ENCODE measurements at regions not wholly inside any gene's neighbourhood (a gene's known extent, or its start where the extent isn't known, plus 50 kb on each side); places are given as distances from the start of the nearest gene placed in this dataset.

DNA sequence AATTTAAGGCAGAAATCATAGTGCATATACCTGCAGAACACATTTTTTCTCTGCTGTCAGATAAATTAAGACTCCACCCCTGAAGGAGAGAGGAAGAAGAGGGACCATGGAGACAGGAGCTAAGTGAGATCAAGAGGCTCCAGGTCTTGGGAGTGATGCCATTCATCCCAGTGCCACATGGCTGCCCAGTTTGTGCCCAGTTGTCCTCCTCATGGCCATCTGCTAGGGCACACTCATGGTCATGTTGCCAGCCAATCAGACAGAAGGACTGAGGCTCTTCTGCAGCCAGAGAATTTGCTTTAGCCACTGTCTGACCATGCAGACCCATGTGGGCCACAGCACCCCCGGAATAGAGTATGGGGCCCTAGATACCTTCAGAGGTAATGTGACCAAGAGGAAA is 270.5 kb upstream of the PROK2 start:
- Mint-ChIP-seq H3K9me3 (peaks cover 2% of the 10 kb centered on the region), H3K4me3 (no peak overlapping the region), H3K36me3 (ENCODE audit: low read depth) (peaks cover 2% of the 10 kb centered on the region), H3K27me3 (peaks cover 2% of the 10 kb centered on the region), H3K4me1 (ENCODE audit: low read depth) (peaks cover 9% of the 10 kb centered on the region), H3K27ac (no peak overlapping the region)
- DNase-seq, result no peak

DNA sequence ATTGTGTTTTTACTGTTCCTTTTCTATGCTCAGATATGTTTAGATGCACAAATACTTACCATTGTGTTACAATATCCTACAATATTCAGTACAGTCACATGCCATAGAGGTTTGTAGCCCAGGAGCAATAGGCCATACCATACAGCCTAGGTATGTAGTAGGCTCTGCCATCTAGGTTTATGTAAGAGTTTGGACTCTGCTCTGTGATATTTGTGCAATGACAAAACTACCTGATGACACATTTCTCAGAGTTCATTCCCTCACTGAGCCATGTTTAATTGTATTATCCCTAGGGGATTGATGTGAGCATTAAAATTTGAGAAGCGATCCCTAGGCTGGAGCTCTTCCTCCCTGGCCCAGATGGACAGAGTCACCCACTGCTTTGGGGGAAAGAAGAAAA is 270.0 kb upstream of the PROK2 start:
- no peaks in the 10 kb centered on the region for H3K9me3 Mint-ChIP-seq
- DNase-seq, result no peak
- no peaks in the 10 kb centered on the region for H3K36me3 Mint-ChIP-seq (ENCODE audit: low read depth)
- no peaks in the 10 kb centered on the region for H3K27me3 Mint-ChIP-seq
- peaks cover 4% of the 10 kb centered on the region for H3K4me1 Mint-ChIP-seq (ENCODE audit: low read depth)
- no peak overlapping the region for H3K4me3 Mint-ChIP-seq
- H3K27ac Mint-ChIP-seq, result no peak overlapping the region

DNA sequence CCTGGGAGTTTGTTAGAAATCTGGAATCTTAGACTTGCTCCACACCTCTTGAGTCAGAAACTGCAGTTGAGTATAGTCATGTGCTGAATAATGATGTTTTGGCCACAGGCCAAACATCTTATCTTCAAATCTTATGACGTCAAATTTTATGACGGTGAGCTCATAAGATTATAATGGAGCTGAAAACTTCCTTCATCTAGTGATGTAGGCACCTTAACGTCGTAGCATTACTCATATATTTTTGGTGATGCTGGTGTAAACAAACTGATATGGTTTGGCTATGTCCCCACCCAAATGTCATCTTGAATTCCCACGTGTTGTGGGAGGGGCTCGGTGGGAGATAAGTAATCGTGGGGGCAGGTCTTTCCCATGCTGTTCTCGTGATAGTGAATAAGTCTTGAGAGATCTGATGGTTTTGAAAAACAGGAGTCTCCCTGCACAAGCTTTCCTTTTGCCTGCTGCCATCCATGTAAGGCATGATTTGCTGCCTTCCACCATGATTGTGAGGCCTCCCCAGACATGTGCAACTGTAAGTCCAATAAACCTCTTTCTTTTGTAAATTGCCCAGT is 268.0 kb upstream of the PROK2 start:
- Mint-ChIP-seq H3K36me3 (ENCODE audit: low read depth) (no peaks in the 10 kb centered on the region), H3K4me3 (no peak overlapping the region), H3K4me1 (ENCODE audit: low read depth) (no peaks in the 10 kb centered on the region), H3K9me3 (no peaks in the 10 kb centered on the region), H3K27ac (no peak overlapping the region), H3K27me3 (no peaks in the 10 kb centered on the region)
- DNase-seq, result no peak

DNA sequence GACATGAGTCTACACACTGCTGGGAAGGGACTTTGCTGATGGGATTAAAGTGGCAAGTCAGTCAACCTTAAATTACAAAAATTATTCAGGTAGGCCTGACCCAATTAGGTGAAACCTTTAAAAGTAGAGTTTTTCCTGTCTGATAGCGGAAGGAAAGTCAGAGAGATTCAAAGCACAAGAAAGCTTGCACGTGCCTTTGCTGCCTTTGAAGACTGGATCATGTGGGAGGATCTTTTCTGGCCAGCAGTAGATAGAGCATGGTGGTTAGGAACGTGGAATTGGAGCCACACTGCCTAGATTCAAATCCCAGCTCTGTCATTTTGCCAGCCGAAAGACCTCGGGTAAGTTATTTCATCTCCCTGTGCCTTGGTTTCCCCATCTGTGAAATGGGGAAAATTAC is 265.8 kb upstream of the PROK2 start:
- no peak overlapping the region for H3K4me3 Mint-ChIP-seq
- no peaks in the 10 kb centered on the region for H3K27me3 Mint-ChIP-seq
- no peaks in the 10 kb centered on the region for H3K9me3 Mint-ChIP-seq
- H3K36me3 Mint-ChIP-seq (ENCODE audit: low read depth), result no peaks in the 10 kb centered on the region
- DNase-seq, result no peak
- H3K27ac Mint-ChIP-seq, result no peak overlapping the region
- H3K4me1 Mint-ChIP-seq (ENCODE audit: low read depth), result no peaks in the 10 kb centered on the region

DNA sequence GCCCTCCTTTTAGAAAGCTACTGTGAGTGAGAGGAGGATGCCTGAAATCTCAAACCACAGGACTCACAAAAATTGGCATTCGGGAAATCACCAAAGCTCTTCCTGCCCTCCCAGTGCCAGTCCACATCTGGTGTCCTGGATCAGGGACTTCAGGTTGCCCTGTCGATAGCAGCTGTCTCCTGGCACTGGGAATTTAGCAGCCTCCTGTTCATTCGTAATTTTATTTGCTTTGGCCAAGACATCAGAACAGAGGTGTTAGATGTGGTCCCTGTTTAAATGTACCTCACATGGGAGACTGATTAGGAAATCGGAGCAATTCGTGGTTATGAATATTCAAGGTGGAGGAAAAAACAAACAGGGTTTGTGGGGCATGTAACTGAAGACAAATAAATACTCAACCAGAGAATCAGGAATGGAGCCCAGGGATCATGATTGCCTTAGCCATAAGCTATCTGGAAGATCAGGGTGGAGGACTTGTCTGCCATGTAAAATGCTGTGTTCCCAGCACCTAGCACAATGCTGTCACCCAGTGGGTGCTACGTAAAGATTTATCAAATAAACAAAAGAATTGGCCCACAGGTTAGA is 265.2 kb upstream of the PROK2 start:
- Mint-ChIP-seq H3K4me1 (ENCODE audit: low read depth) (no peaks in the 10 kb centered on the region), H3K27ac (no peak overlapping the region), H3K27me3 (no peaks in the 10 kb centered on the region), H3K4me3 (no peak overlapping the region), H3K9me3 (no peaks in the 10 kb centered on the region), H3K36me3 (ENCODE audit: low read depth) (no peaks in the 10 kb centered on the region)
- DNase-seq, result no peak

DNA sequence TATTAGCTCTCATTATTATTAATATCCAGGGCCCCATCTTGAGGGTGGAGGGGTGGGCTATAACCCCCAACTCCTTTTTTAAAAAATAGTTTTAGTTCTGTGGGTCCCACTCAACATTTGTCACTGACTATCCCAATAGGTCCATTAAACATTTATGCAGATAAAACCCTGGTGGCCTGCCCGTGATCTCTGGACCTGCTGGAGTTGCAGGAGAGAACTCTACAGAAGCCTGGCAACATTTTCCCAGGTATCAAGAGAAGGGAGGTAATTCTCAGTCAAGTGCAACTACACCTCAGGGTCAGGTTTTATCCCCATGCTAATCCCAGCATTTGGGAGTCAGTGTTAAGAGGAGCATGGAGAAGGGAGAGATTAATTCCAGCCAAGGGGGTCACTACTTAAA is 264.4 kb upstream of the PROK2 start:
- H3K4me3 Mint-ChIP-seq, result no peak overlapping the region
- DNase-seq, result no peak
- no peaks in the 10 kb centered on the region for H3K27me3 Mint-ChIP-seq
- no peak overlapping the region for H3K27ac Mint-ChIP-seq
- H3K4me1 Mint-ChIP-seq (ENCODE audit: low read depth), result no peaks in the 10 kb centered on the region
- no peaks in the 10 kb centered on the region for H3K9me3 Mint-ChIP-seq
- H3K36me3 Mint-ChIP-seq (ENCODE audit: low read depth), result no peaks in the 10 kb centered on the region

DNA sequence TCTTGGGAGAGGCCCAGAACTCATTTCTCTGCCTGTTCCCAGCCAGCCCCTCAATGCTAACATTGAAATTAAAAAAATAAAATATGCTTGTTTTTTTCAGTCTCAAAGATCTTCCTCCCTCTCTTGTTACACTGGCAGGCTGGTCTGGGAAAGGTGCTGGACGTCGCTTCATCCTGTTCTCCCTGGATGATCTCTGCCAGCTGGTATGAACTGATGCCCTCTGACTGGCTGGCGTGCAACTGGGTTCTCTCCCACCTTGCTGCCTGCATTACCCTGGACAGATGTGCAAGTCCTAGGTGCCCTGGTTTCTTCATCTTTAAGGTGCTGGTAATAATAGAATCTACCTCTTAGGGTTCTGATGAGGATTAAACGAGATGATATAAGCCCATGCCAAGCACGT is 263.9 kb upstream of the PROK2 start:
- no peaks in the 10 kb centered on the region for H3K36me3 Mint-ChIP-seq (ENCODE audit: low read depth)

DNA sequence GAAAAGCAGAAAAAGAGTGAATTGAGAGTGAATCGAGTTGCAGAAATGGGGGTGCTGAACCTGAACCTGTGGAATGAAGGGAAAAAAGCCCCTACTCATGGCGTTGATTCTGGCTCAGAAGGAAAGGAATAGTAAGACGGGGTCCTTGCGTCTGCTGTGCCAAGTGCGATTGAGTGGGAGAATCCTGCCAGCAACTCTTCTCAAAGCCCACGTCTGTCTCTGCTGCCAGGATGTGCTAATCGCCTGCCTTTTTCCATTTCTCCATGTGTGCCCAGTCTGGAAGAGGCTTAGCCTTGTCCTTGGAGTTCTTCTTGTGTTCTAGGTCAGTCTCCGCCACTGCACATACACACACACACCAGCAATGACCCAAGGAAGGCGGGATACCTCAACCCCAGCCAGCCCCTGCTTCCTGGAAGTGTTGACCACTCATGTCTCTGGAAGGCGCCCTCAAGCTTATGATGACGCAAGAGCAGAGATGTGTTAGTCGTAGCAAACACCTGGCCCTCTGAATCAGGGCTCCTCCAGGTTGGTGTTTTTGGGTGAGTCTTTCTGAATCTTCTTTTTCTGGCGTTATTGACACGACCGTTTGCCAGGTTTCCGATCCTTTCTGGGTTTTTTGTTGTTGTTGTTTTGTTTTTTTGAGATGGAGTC is 262.4 kb upstream of the PROK2 start:
- no peak overlapping the region for H3K4me3 Mint-ChIP-seq
- H3K36me3 Mint-ChIP-seq (ENCODE audit: low read depth), result no peaks in the 10 kb centered on the region
- no peak for DNase-seq
- H3K27me3 Mint-ChIP-seq, result peaks cover 3% of the 10 kb centered on the region
- H3K9me3 Mint-ChIP-seq, result no peaks in the 10 kb centered on the region
- no peak overlapping the region for H3K27ac Mint-ChIP-seq
- H3K4me1 Mint-ChIP-seq (ENCODE audit: low read depth), result no peaks in the 10 kb centered on the region

More for the DNA sequence above, 263.9 kb upstream of the PROK2 start:
- Mint-ChIP-seq H3K27me3 (no peaks in the 10 kb centered on the region), H3K9me3 (no peaks in the 10 kb centered on the region), H3K4me3 (no peak overlapping the region), H3K27ac (no peak overlapping the region), H3K4me1 (ENCODE audit: low read depth) (no peaks in the 10 kb centered on the region)
- DNase-seq, result no peak

DNA sequence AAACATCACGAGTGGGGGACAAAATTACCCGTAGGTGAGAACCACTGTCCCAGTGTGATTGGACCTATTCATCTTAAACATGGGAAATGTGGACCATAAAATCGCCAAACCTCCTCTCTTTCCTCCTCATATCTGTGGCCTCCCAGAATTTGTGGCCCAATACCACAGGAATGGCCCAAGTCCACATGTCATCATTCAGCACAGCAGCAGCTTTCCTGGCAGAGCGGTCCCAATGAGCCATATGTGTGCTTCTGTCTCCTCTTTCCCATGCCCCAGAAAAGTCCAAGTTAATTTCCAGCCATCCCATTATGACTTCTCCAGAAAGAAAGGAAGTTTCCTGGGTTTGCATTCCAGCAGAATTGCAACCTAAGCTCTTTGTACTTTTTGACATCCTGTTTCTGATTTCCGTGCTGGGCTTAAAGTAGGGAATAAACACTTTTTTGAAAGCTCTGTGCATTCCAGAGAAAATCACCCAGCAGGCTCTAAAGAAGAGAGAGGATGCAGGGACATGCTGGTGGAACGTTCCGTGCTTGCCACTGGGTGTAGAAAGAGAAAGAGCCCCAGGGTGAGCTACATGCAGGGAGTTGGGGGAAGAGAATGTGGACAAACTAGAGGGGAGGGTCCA is 259.4 kb upstream of the PROK2 start:
- peaks cover 20% of the 10 kb centered on the region for H3K27me3 Mint-ChIP-seq
- DNase-seq, result no peak
- no peak overlapping the region for H3K27ac Mint-ChIP-seq
- H3K4me1 Mint-ChIP-seq (ENCODE audit: low read depth), result no peaks in the 10 kb centered on the region
- H3K36me3 Mint-ChIP-seq (ENCODE audit: low read depth), result no peaks in the 10 kb centered on the region
- no peaks in the 10 kb centered on the region for H3K9me3 Mint-ChIP-seq
- H3K4me3 Mint-ChIP-seq, result no peak overlapping the region

DNA sequence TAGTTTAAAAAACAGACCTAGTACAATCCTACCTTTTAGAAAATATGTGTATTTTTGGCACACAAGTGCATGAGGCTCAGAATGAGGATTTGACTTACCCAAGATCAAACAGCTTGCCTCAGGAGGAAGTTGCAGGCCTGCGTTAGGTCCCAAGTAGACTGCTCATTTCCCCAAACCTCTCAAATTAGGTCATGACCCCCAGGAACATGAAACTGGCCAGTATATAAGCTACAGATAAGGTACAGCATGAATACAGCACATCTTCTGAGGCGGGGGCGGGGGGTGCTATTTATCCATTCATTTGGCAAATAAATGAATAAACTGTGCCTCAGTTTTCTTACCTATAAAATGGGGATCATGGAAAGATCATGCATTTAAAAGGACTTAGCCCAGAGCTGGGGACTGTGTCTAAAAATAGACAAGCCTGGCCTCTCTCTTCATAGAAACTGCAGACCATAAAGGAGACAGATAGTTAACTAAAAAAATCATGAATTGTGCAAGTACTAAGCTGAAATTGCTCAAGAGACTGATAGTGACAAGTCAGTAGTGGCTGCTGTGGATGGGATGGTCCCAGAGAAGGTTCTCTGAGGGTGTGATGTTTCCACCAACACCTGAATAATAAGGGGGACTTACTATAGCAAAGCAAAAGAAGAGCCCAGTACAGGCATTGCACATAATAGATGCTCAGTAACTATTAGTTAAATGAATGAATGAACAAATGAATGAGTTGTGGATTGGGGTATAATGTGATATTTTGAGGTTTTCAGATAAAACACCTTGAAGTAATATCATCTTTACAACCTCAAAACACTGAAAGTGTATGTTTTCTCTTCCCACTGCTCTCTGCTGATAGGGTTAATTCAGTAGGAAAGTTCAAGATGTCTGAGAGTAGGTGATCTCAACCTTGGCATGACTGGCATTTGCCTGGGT is 258.5 kb upstream of the PROK2 start:
- Mint-ChIP-seq H3K27ac (no peak overlapping the region), H3K9me3 (no peaks in the 10 kb centered on the region), H3K36me3 (ENCODE audit: low read depth) (no peaks in the 10 kb centered on the region), H3K4me1 (ENCODE audit: low read depth) (no peaks in the 10 kb centered on the region), H3K27me3 (peaks cover 28% of the 10 kb centered on the region), H3K4me3 (no peak overlapping the region)
- DNase-seq, result no peak

DNA sequence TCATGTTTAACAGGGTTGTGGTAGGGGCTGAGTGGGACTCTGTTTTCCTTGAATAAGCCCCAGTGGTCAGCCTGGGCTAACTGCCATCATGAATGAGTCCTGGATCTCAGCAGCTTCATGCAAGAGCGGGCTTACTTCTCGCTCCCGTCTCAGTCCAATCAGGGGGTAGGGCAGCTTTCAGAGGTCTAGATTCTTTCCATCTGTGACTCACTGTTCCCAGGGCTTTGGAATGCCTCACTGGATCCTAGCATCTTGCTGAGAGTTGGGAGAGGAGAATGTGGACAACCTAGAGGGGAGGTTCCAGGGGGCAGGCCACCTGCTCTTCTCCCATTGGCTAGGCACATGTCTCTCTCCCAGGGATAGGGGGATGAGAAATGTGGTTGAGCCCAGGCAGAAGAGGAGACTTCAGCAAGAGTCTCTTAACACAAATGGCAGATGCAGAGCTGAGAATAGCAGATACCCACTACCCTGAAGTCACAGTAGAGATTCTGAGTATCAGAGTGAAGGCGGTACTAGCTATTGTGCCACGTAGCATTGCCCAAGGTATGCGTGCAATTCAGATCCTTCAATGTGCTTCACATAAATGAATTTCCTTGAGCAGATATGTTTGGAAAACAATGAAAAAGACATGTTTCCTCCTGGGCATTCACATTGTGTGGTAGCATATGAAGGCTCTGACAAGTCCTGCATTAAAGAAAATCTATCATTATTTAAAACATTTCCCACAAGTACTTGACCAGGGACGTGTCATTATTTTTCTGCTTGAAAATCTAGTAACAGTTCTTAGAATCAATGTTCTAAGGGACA is 257.7 kb upstream of the PROK2 start:
- DNase-seq, result no peak

DNA sequence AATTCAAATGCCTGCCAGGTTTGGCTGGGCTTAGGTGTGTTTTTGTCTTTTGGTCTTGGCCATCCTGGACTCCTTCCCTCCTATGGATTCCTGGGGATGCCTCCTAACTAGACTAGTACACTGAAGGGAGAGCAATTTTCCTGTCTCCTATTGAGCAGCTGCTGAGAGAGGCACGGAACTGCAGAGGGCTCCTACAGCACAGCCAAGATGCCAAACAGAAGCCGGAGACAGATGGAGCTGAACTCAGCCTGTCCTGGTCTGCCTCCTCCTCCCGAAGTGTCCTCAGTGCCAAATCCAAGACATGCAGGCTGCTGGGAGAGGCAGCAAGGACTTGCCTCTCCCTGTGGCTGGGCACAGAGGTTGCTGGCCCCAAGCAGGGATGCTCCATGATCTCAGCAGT is 256.6 kb upstream of the PROK2 start:
- H3K36me3 Mint-ChIP-seq (ENCODE audit: low read depth), result no peaks in the 10 kb centered on the region
- H3K4me3 Mint-ChIP-seq, result no peak overlapping the region
- no peaks in the 10 kb centered on the region for H3K4me1 Mint-ChIP-seq (ENCODE audit: low read depth)
- peaks cover 43% of the 10 kb centered on the region for H3K27me3 Mint-ChIP-seq
- H3K9me3 Mint-ChIP-seq, result peaks cover 3% of the 10 kb centered on the region
- DNase-seq, result no peak
- H3K27ac Mint-ChIP-seq, result no peak overlapping the region

More for the DNA sequence above, 257.7 kb upstream of the PROK2 start:
- Mint-ChIP-seq H3K27ac (no peak overlapping the region), H3K4me1 (ENCODE audit: low read depth) (no peaks in the 10 kb centered on the region), H3K9me3 (peaks cover under 1% of the 10 kb centered on the region), H3K27me3 (peaks cover 34% of the 10 kb centered on the region), H3K36me3 (ENCODE audit: low read depth) (no peaks in the 10 kb centered on the region), H3K4me3 (no peak overlapping the region)

DNA sequence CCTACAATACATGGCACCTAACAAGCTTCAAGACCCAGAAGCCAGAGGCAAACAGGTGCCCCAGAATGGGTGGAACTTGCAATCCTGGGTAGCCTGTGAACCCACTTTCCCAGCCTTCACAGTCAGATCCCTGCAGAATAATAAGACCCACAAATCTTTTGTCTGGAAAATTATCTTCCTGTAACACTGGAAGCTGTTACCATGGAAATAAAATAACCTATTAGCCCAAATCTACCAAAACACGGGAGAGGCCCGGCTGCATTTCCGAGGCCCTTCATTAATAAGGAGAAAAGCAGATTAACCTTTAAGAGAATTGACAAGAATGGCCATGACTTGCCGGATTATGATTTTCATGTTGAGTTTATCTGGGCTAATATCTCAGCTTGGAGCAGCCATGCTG is 256.1 kb upstream of the PROK2 start:
- Mint-ChIP-seq H3K36me3 (ENCODE audit: low read depth) (no peaks in the 10 kb centered on the region), H3K4me1 (ENCODE audit: low read depth) (no peaks in the 10 kb centered on the region), H3K27me3 (peaks cover 45% of the 10 kb centered on the region), H3K4me3 (no peak overlapping the region), H3K9me3 (peaks cover 3% of the 10 kb centered on the region), H3K27ac (no peak overlapping the region)
- DNase-seq, result no peak

DNA sequence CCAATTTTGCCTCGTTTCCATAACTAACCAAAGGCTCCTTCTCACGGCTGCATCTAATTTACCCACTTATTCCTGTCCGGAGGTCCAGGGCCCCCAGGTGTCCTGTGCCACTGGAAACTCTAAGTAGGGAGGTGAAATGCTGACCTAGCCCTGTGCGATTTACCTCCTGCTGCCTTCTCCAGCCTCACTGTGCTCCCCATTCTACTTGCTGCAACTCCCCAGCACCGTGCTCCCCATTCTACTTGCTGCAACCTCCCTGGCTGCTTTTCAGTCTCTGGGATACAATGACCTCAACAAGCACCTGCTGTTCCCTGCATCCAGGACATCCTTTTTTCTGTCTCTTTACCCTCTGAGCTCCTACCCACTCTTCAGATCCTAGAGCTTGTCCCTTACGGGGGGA is 254.7 kb upstream of the PROK2 start:
- H3K9me3 Mint-ChIP-seq, result peaks cover 3% of the 10 kb centered on the region
- no peaks in the 10 kb centered on the region for H3K36me3 Mint-ChIP-seq (ENCODE audit: low read depth)
- H3K27ac Mint-ChIP-seq, result no peak overlapping the region
- H3K4me3 Mint-ChIP-seq, result no peak overlapping the region
- DNase-seq, result no peak
- no peaks in the 10 kb centered on the region for H3K4me1 Mint-ChIP-seq (ENCODE audit: low read depth)
- H3K27me3 Mint-ChIP-seq, result peaks cover 58% of the 10 kb centered on the region
